Glutamatergic neuron (in vitro differentiated cells): ENCODE measurements at regions not wholly inside any gene's neighbourhood (a gene's known extent, or its start where the extent isn't known, plus 50 kb on each side); places are given as distances from the start of the nearest gene placed in this dataset.

ENCODE experiments used
- DNase-seq: peaks from one replicate; pipeline ENCODE4 v3.0.0; 2022
- H3K27ac Mint-ChIP-seq: one replicate; pipeline ENCODE4 v1.8.0; 2020; ENCODE audit warnings: mild to moderate bottlenecking, mixed read lengths, inconsistent platforms; ENCODE audit not compliant: unreplicated experiment
- H3K27me3 Mint-ChIP-seq: one replicate; pipeline ENCODE4 v1.8.0; 2020; ENCODE audit warnings: mild to moderate bottlenecking, moderate library complexity, mixed read lengths, inconsistent platforms; ENCODE audit not compliant: unreplicated experiment
- H3K36me3 Mint-ChIP-seq: one replicate; pipeline ENCODE4 v1.8.0; 2020; ENCODE audit warnings: mild to moderate bottlenecking, mixed read lengths, inconsistent platforms; ENCODE audit not compliant: unreplicated experiment
- H3K4me1 Mint-ChIP-seq: one replicate; pipeline ENCODE4 v1.8.0; 2020; ENCODE audit warnings: mild to moderate bottlenecking, low read depth, mixed read lengths, inconsistent platforms; ENCODE audit not compliant: unreplicated experiment
- H3K4me3 Mint-ChIP-seq: one replicate; pipeline ENCODE4 v1.8.0; 2020; ENCODE audit warnings: mild to moderate bottlenecking, mixed read lengths, inconsistent platforms; ENCODE audit not compliant: unreplicated experiment
- H3K9me3 Mint-ChIP-seq: one replicate; pipeline ENCODE4 v1.8.0; 2020; ENCODE audit warnings: mild to moderate bottlenecking, moderate library complexity, mixed read lengths, inconsistent platforms; ENCODE audit not compliant: unreplicated experiment
- CTCF ChIP-seq: fragments of 200-600 bp; sonication (generic); IDR thresholded peaks from one replicate; pipeline ENCODE4 v1.5.0; 2021; ENCODE audit not compliant: partially characterized antibody, unreplicated experiment

GRCh38 chr18:61149786-61150185, 183.4 kb upstream of the CDH20 start:
- no peak for DNase-seq
- no peak overlapping the region for H3K4me3 Mint-ChIP-seq
- no peaks in the 10 kb centered on the region for H3K9me3 Mint-ChIP-seq

GRCh38 chr18:61153571-61153970, 179.7 kb upstream of the CDH20 start:
- no peak for DNase-seq
- H3K27me3 Mint-ChIP-seq: no peaks in the 10 kb centered on the region
- no peak overlapping the region for H3K4me3 Mint-ChIP-seq
- TF ChIP-seq CTCF: no peak
- no peaks in the 10 kb centered on the region for H3K4me1 Mint-ChIP-seq
- H3K9me3 Mint-ChIP-seq: no peaks in the 10 kb centered on the region
- H3K27ac Mint-ChIP-seq: no peak overlapping the region
- H3K36me3 Mint-ChIP-seq: no peaks in the 10 kb centered on the region

More at GRCh38 chr18:61149786-61150185, 183.4 kb upstream of the CDH20 start:
- Mint-ChIP-seq H3K27me3 (no peaks in the 10 kb centered on the region), H3K4me1 (no peaks in the 10 kb centered on the region), H3K27ac (no peak overlapping the region), H3K36me3 (peaks cover 5% of the 10 kb centered on the region)
- TF ChIP-seq CTCF: no peak

GRCh38 chr18:61154866-61155265, 178.4 kb upstream of the CDH20 start:
- H3K4me1 Mint-ChIP-seq: no peaks in the 10 kb centered on the region
- no peak for TF ChIP-seq CTCF
- H3K27me3 Mint-ChIP-seq: no peaks in the 10 kb centered on the region
- no peaks in the 10 kb centered on the region for H3K9me3 Mint-ChIP-seq
- no peak overlapping the region for H3K4me3 Mint-ChIP-seq
- no peak for DNase-seq
- H3K27ac Mint-ChIP-seq: no peak overlapping the region
- no peaks in the 10 kb centered on the region for H3K36me3 Mint-ChIP-seq

- Mint-ChIP-seq H3K4me3 (no peak overlapping the region), H3K4me1 (no peaks in the 10 kb centered on the region), H3K9me3 (no peaks in the 10 kb centered on the region), H3K36me3 (no peaks in the 10 kb centered on the region), H3K27ac (no peak overlapping the region), H3K27me3 (no peaks in the 10 kb centered on the region)
- no peak for TF ChIP-seq CTCF
- DNase-seq: no peak
Observed at GRCh38 chr18:61155586-61155985, 177.6 kb upstream of the CDH20 start.

- no peak for DNase-seq
- no peaks in the 10 kb centered on the region for H3K4me1 Mint-ChIP-seq
- H3K9me3 Mint-ChIP-seq: no peaks in the 10 kb centered on the region
- no peak overlapping the region for H3K27ac Mint-ChIP-seq
- TF ChIP-seq CTCF: no peak
- H3K4me3 Mint-ChIP-seq: no peak overlapping the region
- no peaks in the 10 kb centered on the region for H3K36me3 Mint-ChIP-seq
- H3K27me3 Mint-ChIP-seq: no peaks in the 10 kb centered on the region
Observed at GRCh38 chr18:61157451-61157850, 175.8 kb upstream of the CDH20 start.
